ENCODE measurements at regions not wholly inside any gene's neighbourhood (a gene's known extent, or its start where the extent isn't known, plus 50 kb on each side); places are given as distances from the start of the nearest gene placed in this dataset.

DNA sequence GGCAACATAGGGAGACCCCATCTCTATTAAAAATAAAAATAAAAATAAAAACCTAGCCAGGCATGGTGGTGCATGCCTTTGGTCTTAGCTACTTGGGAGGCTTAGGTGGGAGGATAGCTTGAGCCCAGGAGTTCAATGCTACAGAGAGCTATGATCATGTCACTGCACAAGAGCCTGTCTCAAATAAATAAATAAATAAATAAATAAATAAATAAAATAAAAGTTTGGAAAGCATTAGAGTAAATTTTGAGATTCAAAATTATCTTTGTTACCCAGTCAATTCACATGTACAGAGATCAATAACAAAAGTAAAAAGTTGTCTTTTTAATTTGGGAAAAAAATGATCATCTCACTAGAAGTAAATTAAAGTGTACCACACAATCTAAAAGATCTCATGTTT lies 255.8 kb upstream of the MYO3A start:
- Histone ChIP-seq H3K9me3 (peaks cover 0 to 10% (median 3%) of the 10 kb centered on the region in 4 donors), H3K36me3 (no peaks in the 10 kb centered on the region), H3K4me1 (peaks cover 0 to 11% (median 0%) of the 10 kb centered on the region in 4 donors), H3K4me3 (no peak overlapping the region), H3K27me3 (no peaks in the 10 kb centered on the region), H3K27ac (no peak overlapping the region)
- intact Hi-C loops (cut with DNase I; ENCODE audit: low total_unique reads), result no loop called here
- TF ChIP-seq, protein P1, sequence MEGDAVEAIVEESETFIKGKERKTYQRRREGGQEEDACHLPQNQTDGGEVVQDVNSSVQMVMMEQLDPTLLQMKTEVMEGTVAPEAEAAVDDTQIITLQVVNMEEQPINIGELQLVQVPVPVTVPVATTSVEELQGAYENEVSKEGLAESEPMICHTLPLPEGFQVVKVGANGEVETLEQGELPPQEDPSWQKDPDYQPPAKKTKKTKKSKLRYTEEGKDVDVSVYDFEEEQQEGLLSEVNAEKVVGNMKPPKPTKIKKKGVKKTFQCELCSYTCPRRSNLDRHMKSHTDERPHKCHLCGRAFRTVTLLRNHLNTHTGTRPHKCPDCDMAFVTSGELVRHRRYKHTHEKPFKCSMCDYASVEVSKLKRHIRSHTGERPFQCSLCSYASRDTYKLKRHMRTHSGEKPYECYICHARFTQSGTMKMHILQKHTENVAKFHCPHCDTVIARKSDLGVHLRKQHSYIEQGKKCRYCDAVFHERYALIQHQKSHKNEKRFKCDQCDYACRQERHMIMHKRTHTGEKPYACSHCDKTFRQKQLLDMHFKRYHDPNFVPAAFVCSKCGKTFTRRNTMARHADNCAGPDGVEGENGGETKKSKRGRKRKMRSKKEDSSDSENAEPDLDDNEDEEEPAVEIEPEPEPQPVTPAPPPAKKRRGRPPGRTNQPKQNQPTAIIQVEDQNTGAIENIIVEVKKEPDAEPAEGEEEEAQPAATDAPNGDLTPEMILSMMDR (IDR thresholded peaks at IDR 0.05), result no peak
- TF ChIP-seq POLR2AphosphoS5 (IDR thresholded peaks at IDR 0.05), result no peak
- no peak for TF ChIP-seq EP300 (IDR thresholded peaks at IDR 0.05)
- TF ChIP-seq POLR2A (IDR thresholded peaks at IDR 0.05), result no peak
- no peak for DNase-seq

DNA sequence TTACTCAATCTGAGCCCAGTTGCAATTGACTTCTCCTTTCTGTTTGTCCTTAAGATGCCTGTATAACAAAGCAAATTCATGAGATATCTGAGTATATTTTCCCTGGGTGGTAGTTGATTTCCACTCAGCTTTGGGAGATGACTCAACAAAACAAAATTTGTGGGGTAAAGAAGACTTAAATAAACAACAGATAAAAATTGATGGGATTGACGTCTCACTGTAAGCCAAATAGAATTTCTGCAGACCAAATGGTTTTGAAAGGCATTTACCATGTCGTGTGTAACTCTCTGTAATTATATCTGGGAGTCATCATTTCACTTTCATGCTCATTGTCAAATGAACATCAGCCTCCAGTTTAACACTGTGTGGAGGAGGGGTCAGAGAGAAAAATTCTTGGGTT lies 255.4 kb upstream of the MYO3A start:
- H3K4me3 ChIP-seq, result no peak overlapping the region
- no peaks in the 10 kb centered on the region for H3K27me3 ChIP-seq
- DNase-seq, result no peak
- no peak overlapping the region for H3K27ac ChIP-seq
- H3K36me3 ChIP-seq, result no peaks in the 10 kb centered on the region
- intact Hi-C loops (cut with DNase I; ENCODE audit: low total_unique reads), result no loop called here
- WGBS, 5 donors, result 40 to 48% (median 43%) methylated on average over 2 of the region's 2 CpGs
- H3K4me1 ChIP-seq, result peaks cover 0 to 11% (median 0%) of the 10 kb centered on the region in 4 donors
- peaks cover 0 to 8% (median 3%) of the 10 kb centered on the region in 4 donors for H3K9me3 ChIP-seq
- TF ChIP-seq POLR2A (IDR thresholded peaks at IDR 0.05) (no peak), EP300 (IDR thresholded peaks at IDR 0.05) (no peak), POLR2AphosphoS5 (IDR thresholded peaks at IDR 0.05) (no peak)
- TF ChIP-seq, protein P1 (IDR thresholded peaks at IDR 0.05), result no peak

- Histone ChIP-seq H3K36me3 (no peaks in the 10 kb centered on the region), H3K27me3 (no peaks in the 10 kb centered on the region), H3K9me3 (no peaks in the 10 kb centered on the region), H3K4me1 (peaks cover 0 to 11% (median 0%) of the 10 kb centered on the region in 4 donors), H3K4me3 (peak overlapping the region; percentile 10 to 19 (median 16)), H3K27ac (peak overlapping the region in 2 of 5 donors; percentile 16 to 50)
- peak in 1 of 2 donors; percentile 70 for DNase-seq
- 37 to 51% (median 49%) methylated on average over 9 of the region's 9 CpGs for WGBS, 5 donors
- intact Hi-C loops (cut with DNase I; ENCODE audit: low total_unique reads), result no loop called here
- TF ChIP-seq, protein P1 (IDR thresholded peaks at IDR 0.05), result no peak
- TF ChIP-seq POLR2A (IDR thresholded peaks at IDR 0.05) (no peak), POLR2AphosphoS5 (IDR thresholded peaks at IDR 0.05) (no peak), EP300 (IDR thresholded peaks at IDR 0.05) (no peak)
These were observed 251.7 kb upstream of the MYO3A start for GRCh38 chr10:25682203-25682851.

- Histone ChIP-seq H3K36me3 (no peaks in the 10 kb centered on the region), H3K27me3 (no peaks in the 10 kb centered on the region), H3K4me3 (no peak overlapping the region), H3K27ac (no peak overlapping the region), H3K9me3 (no peaks in the 10 kb centered on the region), H3K4me1 (peaks cover 0 to 11% (median 0%) of the 10 kb centered on the region in 4 donors)
- intact Hi-C loops (cut with DNase I; ENCODE audit: low total_unique reads), result no loop called here
- TF ChIP-seq POLR2A (IDR thresholded peaks at IDR 0.05), result no peak
- no peak for TF ChIP-seq POLR2AphosphoS5 (IDR thresholded peaks at IDR 0.05)
- TF ChIP-seq, protein P1 (IDR thresholded peaks at IDR 0.05), result no peak
- TF ChIP-seq EP300 (IDR thresholded peaks at IDR 0.05), result no peak
- WGBS, 5 donors, result 75 to 79% (median 78%) methylated on average over 4 of the region's 4 CpGs
- DNase-seq, result no peak
These were observed 250.7 kb upstream of the MYO3A start for GRCh38 chr10:25683344-25683743.

Data from stomach (tissue), 8 donors.